ENCODE measurements at regions not wholly inside any gene's neighbourhood (a gene's known extent, or its start where the extent isn't known, plus 50 kb on each side); places are given as distances from the start of the nearest gene placed in this dataset.

DNA sequence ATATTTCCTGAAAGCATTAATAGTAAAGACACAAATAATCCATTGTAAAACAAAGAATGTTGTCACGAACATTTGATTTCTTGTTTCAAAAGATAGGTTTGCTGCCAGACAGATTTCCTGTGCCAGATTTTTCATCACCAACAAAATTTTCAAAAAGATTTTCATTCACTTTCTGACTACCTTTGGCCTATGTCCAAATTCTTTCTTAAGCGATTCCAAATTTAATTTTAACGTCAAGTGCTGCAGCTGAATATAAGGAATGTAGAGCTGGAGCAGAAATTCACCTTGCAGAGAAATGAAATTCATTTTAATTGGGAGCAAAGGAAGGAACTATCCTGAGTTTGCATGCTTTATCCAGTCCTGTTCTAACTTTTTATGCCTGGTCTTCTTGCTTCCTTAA is 277.4 kb downstream of the CCER1 start:
- Histone ChIP-seq H3K27ac (ENCODE audit: insufficient read length, low read depth, low read length) (no peak overlapping the region), H3K9ac (ENCODE audit: extremely low read depth, insufficient read length, low read length) (no peak overlapping the region), H2AFZ (ENCODE audit: low read length) (no peak overlapping the region), H4K8ac (replicated peaks; ENCODE audit: insufficient read length, low read depth, low read length) (no peak overlapping the region), H4K20me1 (ENCODE audit: control insufficient read depth, insufficient read depth, insufficient read length) (no peaks in the 10 kb centered on the region), H2AK5ac (ENCODE audit: insufficient read length, low read length) (no peak overlapping the region), H3K27me3 (ENCODE audit: insufficient read depth, low read length) (no peaks in the 10 kb centered on the region), H2BK120ac (ENCODE audit: low read depth, low read length, poor library complexity, severe bottlenecking) (no peak overlapping the region), H3K23ac (ENCODE audit: insufficient read length, low read depth, low read length) (no peak overlapping the region), H3K18ac (ENCODE audit: insufficient read length, low read depth, low read length) (no peak overlapping the region), H3K14ac (ENCODE audit: insufficient read depth, low read length) (no peak overlapping the region), H3K4ac (ENCODE audit: low read depth, low read length) (no peak overlapping the region), H3K9me3 (ENCODE audit: control insufficient read depth, low read depth, low read length) (no peaks in the 10 kb centered on the region), H3K4me2 (ENCODE audit: insufficient read depth, insufficient read length, low read length) (no peak overlapping the region), H3K23me2 (ENCODE audit: insufficient read length, low read depth, low read length, poor library complexity, severe bottlenecking) (no peaks in the 10 kb centered on the region), H3K79me2 (ENCODE audit: insufficient read depth, low read length) (no peaks in the 10 kb centered on the region), H4K5ac (ENCODE audit: insufficient read length, low read depth, low read length) (no peak overlapping the region), H2BK20ac (ENCODE audit: low read depth, low read length, poor library complexity, severe bottlenecking) (no peak overlapping the region), H3K4me1 (ENCODE audit: insufficient read depth, low read length) (no peaks in the 10 kb centered on the region), H3K79me1 (ENCODE audit: insufficient read depth, low read depth, low read length, poor library complexity, severe bottlenecking) (no peaks in the 10 kb centered on the region), H2BK15ac (ENCODE audit: low read depth, low read length) (no peak overlapping the region), H3K56ac (ENCODE audit: insufficient read length, low read depth, low read length) (no peak overlapping the region), H2BK12ac (ENCODE audit: insufficient read length, low read depth, low read length) (no peak overlapping the region), H3T11ph (ENCODE audit: low read length) (no peak overlapping the region), H4K91ac (ENCODE audit: insufficient read length, low read depth, low read length) (no peak overlapping the region), H2BK5ac (ENCODE audit: insufficient read length, low read length) (no peak overlapping the region)
- Mint-ChIP-seq H3K36me3 (ENCODE audit: insufficient read depth in 1 of 3, low read depth in 3 of 3) (no peaks in the 10 kb centered on the region), H3K27me3 (ENCODE audit: low read depth) (no peaks in the 10 kb centered on the region), H3K4me1 (no peaks in the 10 kb centered on the region), H3K4me3 (no peak overlapping the region), H3K27ac (no peak overlapping the region), H3K9me3 (no peaks in the 10 kb centered on the region)
- no peak for TF ChIP-seq CTCF (conservative IDR thresholded peaks at IDR 0.05)
- DNase-seq = no peak
- no CpG with 5 or more reads among the region's 3 CpGs for WGBS (ENCODE audit: extremely low coverage, insufficient read length, low lambda C conversion rate)

All from H9 (cell line).